GM21737 (cell line): ENCODE measurements at regions not wholly inside any gene's neighbourhood (a gene's known extent, or its start where the extent isn't known, plus 50 kb on each side); places are given as distances from the start of the nearest gene placed in this dataset.
"Not testable (repeated sequence)": the region's sequence is repeated elsewhere in the genome, so short reads cannot be mapped to it uniquely, and the experiment has no call there.

ENCODE experiments used
- ATAC-seq: cut with Tn5 transposase; IDR thresholded peaks from one replicate; pipeline ENCODE4 v1.9.1; 2021; ENCODE audit warnings: mild to moderate bottlenecking, moderate library complexity; ENCODE audit not compliant: unreplicated experiment

DNA sequence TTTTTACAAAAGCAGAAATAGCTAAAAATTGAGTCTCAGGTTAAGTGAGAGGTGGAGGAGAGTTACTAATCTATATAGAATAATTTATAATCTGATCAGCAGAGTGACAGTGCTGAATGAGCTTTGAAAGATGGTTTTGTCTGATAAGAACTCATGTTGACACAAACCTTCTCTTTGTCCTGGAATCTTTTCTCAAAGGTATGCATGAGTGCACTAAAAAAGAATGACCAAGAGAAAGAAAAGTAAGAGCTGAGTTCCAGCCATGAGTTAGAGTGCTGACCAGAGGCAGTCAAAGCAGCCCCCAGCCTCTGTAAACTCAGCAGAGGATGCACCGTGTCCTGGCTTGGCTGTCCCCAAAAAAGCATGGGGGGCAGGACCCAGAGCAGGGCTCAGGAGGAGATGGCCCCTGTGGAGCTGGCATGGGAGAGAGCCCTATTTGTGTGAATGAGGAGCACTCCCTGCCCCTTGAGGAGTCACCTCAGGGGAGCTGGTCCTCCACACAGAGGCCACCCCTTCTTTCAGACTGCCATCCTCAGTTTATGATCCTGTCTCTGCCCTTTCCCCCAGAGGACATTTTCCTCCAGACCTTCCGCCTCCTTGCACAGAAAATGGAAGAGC lies 129.8 kb downstream of the SEC23A start:
- ATAC-seq, result no peak

DNA sequence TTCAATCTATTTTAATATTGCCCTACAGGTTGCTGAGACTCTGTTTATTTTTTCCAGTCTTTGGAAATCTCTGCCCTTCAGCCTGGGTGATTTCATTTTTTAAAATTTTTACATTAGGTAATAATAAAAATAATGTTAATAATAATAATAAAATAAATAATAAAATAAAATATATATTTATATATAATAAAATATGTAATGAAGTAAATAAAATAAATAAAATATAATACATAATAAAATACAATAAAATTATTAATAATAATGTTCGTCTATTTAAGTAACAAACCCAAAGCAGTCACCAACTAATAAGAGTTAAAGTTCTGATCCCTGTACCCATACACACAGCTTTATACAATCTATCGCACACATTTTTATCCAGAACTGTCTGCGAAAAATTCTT lies 130.5 kb downstream of the SEC23A start:
- ATAC-seq, result no peak

DNA sequence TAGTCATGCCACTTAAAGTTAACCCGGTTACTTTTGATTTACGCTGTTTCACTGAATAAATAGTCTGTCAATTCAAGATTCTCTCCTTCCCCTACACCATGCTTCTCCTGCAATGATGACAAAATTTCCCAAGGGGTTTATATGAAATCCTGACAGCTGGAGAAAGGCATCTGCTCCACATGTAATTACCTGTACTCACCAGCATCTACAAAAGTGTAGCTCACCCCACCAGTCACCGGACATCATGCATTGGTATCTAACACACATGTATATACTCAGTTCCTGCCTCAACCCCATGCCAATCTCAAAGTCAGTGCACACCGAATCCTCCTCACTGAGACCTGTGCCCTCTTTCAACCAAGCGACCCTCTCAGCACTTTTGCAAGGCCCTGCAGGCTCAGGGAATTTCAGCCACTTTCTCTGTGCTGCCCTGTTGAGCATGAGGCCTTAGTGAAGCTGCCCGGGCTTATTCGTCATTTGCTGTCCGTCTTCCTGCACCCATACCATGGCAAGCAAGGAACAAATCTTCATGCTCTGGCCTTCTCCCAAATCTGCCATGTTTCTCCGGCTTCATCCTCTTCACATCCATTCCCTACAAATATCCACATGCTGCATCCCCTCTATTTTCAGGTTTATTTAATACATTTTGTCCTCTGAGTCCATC lies 131.6 kb downstream of the SEC23A start:
- ATAC-seq, result no peak

DNA sequence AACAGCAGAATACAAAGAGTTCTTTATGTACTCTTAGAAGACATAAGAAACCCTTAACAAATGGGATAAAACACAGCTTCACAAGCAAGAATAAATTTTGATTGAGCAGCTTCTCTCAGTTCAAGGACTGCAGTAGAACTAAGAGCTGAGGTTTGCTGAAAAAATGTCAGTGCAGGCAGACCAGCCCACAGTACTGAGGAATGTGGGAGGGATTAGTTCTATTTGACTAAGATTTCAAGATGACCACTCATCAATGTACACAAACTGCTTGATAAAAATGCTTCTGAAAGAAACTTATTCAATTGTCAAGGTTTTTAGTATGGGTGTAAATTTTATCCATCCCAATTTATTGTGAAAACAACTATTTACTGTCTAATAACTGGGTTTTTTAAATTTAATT lies 138.4 kb downstream of the SEC23A start:
- ATAC-seq, result no peak

DNA sequence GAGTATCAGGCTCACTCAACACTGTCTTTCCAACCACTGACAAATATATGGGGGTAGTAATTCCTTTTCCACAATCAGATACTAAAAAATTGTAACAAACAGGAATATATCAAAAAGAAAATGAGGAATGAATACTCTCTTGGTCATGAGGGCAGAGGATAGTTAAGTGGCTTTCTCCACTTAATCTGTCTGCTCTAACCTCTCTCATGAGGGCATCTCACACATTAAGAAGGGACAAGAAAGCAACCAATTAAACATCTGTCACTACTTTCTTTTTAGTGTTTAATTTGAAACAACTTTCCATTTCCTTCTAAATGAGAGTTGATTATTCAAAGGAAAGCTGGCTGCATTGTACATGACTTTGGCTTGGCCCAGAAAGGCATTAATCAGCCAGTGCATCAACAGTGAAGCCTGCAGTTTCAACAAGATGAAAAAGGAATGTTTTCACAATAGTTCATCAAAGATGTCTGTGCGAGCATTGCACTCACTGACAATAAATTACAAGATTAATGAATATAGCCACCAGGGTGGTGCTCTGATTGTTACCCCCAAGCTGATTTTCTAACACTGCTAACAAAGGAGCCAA lies 142.0 kb downstream of the SEC23A start:
- no peak for ATAC-seq

DNA sequence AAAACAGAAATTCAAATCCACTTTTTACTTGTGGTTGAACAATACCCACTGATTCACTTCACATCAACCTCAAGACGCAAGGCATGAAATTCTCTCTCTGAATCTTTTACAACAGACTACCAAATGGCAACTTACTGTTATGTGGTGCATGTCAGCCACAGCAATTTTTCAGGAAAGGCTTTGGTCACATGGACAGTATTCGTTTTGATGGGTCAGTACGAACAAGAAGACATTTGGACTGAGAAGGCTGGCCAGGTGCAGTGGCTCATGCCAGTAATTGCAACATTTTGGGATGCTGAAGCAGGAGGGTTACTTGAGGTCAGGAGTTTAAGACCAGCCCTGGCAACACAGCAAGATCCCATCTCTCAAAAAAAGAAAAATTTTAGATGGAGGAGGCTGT lies 144.0 kb downstream of the SEC23A start:
- ATAC-seq, result no peak

DNA sequence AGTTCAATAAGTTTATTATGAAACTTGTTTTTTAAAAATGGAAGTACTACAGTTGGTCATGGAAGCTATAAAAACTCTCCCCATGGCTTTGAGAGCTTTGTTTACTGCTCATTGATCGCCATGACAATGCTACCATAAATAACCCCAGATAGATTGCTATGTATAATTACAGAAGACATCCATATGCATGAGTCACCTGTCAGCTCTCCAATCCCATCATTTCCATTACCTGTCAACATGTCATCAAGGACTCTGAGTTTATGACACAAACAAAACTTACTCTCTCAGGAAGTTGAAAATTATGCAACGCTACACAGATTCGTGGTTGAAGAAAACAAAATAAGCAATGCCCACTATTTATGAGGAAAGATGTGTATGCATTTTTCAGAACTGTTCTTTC lies 144.4 kb downstream of the SEC23A start:
- no peak for ATAC-seq

DNA sequence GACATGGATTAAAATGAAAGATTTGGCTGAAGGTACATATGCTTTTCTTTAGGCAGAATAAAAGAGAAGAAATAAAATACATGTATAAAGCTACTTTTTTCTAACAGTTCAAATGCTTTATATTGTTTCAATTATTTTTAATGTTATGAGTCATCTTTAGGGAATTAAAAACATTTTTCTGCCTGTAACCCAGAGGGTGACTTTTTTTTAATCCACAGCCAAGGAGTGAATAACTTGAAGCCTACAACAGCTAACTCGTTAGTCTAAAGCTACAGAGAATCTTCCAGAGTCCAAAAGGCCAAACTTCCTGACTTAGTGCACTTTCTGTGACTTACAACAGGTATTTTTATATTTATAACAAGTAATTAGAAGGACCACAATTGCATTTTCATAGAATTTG lies 151.6 kb downstream of the SEC23A start:
- no peak for ATAC-seq

DNA sequence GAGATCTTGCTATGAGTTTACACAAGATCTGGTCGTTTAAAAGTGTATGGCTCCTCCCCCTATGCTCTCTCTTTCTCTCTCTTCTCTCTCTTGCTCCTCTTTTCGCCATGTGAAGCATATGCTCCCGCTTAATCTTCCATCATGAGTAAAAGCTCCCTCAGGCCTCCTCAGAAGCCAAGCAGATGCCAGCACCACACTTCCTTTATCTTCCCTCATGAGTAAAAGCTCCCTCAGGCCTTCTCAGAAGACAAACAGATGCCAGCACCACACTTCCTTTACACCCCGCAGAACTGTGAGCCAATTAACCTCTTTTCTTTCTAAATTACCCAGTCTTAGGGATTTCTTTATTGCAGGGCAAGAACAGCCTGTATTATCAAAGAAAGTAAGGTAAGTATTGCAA lies 152.4 kb downstream of the SEC23A start:
- ATAC-seq, result no peak

DNA sequence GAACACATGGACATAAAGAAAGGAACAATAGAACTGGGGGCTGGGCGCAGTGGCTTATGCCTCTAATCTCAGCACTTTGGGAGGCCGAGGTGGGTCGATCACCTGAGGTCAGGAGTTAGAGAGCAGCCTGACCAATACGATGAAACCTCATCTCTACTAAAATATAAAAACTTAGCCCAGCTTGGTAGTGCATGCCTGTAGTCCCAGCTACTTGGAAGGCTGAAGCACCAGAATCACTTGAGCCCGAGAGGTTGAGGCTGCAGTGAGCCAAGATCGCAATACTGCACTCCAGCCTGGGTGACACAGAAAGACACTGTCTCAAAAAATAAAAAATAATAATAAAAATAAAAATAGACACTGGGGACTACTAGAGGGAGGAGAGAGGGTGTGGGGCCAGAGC lies 154.5 kb downstream of the SEC23A start:
- ATAC-seq, result no peak

DNA sequence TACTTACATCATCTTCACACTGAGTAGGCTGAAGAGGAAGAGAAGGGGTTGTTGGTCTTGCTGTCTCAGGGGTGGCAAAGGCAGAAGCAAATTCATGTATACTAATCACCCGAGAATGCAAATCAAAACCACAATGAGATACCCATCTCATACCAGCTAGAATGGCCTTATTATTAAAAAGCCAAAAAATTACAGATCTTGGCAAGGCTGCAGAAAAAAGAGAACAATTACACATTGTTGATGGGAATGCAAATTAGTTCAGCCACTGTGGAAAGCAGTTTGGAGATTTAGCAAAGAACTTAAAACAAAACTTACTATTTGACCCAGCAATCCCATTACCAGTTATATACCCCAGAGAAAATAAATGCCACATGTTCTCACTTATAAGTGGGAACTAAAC lies 154.9 kb downstream of the SEC23A start:
- ATAC-seq, result no peak

DNA sequence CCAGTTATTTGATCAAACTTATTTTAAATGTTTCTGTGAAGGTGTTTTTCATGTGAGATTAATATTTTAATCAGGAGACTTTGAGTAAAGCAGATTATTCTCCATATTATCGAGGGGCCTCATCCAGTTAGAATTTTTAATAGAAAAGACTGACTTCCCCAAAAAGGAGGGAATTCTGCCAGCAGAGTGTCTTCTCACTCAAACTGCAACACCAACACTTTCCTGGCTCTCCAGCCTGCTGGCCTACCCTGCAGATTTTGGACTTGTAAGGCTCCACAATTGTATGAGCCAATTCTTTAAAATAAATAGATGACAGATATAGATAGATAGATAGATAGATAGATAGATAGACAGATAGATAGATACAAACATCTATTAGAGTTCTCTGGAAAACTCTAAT lies 155.7 kb downstream of the SEC23A start:
- ATAC-seq, result no peak

DNA sequence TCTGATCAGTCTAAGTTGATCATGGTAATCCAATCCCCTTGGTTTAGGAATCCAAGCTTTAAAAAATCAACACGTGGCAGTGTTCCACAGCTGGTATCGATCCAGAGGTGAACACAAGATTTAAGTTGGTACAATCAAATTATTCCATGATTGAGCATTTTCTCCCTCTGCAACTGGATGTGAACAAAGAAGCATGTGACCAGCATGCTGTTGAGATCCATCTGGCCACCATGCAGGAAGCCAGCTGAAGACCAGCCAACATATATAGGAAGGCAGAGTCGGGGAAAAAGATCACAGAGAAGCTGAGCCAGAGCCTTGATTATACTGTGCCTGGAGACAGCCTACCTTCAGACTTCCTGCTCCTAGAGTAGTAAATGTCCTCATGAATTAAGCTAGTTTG lies 158.3 kb downstream of the SEC23A start:
- no peak for ATAC-seq

DNA sequence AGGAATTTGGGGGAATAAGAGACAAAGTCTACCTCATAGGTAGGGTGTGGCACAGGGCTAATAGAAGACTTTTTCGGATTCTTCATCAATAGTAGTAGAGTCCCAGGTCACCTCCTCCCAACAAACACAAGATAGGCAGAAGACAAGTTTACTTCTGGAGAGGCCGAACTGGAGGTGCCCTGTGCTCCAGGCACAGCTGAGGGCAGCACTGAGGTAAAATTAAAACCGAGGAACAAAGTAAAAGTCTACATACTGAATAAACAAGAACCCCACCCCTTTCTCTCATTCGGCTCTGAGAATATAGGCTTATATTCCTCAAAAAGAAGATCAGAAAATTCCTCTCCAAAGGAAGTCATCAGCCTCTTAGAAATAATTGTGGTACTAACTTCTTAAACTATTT lies 161.5 kb downstream of the SEC23A start:
- no peak for ATAC-seq

DNA sequence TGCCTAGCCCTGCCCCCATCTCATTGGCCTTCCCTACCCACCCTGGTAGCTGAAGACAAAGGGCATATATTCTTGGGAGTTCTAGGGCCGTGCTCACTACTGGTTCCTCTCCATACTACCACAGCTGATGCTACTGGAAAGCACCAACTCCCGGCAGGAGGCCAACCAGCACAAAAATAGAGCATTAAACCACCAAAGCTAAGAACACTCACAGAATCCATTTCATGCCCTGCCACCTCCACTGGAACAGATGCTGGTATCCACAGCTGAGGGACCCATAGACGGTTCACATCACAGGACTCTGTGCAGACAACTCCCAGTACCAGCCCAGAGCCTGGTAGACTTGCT lies 170.4 kb downstream of the SEC23A start:
- not testable (repeated sequence) for ATAC-seq

DNA sequence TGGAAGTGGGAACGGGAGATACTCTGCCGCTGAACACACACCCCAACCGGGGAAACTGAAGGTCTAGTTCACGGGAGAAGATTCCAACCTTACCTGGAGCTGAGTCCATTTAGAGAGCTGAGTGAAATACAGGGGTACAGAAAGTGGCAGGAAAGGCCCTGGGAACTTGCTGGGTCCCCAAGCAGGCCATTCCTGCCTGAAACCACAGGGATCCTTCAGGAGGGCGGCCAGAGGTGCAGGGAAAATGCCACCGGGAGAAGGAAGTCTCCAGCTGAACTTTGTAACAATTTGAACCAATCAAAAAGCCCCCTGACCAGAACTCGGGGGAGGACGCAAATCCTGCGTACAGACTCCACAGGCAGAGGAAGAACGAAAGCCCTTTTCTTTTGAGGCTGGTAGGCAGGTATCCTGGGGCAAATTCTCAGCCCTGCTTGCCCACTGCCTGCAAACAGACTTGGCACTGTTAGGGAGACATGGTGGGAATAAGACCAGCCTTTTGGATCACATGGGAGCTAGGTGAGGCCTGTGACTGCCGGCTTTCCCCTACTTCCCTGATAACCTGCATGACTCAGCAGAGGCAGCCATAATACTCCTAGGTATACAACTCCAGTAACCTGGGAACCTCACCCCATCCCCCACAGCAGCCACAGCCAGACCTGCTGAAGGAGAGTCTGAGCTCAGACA lies 170.9 kb downstream of the SEC23A start:
- no peak for ATAC-seq

DNA sequence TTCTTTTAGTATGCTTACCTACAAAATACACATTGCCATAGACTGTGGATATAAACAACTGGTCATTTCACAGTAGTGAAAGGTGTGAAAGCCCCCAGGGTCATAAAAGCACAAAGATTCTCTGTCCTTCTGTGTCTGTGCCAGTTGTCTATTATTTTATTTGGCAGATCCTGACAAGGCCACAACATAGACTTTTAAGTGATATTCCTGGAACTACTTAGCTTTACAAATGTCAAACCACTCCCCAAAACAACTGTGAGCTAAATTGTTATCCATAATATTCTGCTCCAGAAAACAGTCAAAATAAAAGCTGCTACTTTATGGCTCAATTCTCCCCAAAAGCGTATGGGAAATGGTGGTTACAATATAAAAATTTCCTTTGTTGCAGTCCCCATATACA lies 172.1 kb downstream of the SEC23A start:
- no peak for ATAC-seq

DNA sequence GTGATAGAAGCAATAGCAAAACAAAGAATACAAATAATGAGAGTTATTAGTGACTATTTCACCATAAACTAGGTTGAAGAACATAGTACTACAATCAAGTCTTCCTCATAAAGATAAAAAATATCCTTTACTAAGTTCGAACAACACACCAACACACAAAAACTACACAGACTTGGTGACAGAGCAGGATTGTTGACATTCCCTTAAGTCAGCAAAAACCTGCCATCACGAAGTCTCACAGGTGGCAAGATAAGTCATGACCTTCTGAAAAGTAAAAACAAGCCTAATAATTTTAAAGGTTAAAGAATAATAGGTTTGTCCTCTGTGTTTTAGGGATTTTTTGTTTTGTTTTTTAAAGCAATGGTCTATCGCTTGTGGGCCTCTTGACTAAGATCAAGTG lies 173.0 kb downstream of the SEC23A start:
- no peak for ATAC-seq

DNA sequence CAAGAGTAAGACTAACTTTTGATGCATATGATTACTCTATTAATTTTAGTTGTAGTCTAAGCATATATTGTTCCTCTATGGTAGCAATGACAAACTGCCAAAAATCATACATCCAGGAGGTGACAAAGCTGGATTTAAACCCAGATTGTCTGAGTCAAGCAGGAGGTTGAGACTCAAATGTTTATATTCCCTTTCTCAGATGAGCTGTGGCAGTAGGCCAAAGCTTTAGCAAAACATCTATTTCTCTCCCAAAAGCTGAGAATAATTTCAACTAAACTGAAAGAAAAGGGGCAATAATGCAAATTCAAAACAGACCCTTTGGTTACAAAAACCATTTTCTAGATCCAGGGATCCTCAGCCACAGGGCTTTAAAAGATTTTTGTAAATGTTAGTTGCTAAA lies 173.6 kb downstream of the SEC23A start:
- no peak for ATAC-seq

DNA sequence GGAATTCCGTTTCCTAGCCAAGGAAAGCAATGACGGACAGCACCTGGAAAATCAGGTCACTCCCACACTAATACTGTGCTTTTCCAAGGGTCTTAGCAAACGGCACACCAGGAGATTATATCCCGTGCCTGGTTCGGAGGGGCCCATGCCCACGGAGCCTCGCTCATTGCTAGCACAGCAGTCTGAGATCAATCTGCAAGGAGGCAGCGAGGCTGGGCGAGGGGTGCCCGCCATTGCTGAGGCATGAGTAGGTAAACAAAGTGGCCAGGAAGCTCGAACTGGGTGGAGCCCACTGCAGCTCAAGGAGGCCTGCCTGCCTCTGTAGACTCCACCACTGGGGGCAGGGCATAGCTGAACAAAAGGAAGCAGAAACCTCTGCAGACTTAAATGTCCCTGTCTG lies 181.1 kb downstream of the SEC23A start:
- not testable (repeated sequence) for ATAC-seq

DNA sequence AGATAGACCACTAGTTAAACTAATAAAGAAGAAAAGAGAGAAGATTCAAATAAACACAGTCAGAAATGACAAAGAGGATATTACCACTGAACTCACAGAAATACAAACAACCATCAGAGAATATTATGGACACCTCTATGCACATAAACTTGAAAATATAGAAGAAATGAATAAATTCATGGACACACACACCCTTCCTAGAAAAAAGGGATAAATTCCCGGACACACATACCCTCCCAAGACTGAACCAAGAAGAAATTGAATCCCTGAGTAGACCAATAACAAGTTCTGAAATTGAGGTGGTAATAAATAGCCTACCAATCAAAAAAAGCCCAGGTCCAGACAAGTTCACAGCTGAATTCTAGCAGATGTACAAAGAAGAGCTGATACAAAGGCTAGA lies 187.9 kb downstream of the SEC23A start:
- ATAC-seq, result no peak

DNA sequence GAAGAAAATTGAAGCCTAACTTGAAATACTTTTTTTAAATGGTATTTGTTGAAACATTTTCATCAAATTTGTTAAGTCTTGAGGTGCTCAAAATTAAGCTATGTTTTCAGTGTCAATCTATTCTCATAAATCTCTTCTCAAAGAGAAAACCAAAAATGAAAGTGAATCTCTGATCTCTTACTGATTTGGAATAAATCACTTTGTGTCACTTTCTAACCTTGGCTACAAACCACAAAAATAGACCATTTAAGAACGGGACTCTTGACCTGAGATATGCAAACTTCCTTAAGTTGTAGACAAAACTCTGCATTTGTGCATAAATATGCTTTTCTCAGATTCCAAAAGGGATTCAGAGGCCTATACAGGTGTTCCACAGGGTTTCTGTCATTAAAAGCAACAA lies 192.9 kb downstream of the SEC23A start:
- ATAC-seq, result no peak
